Activated naive CD4-positive, alpha-beta T cell treated with Interleukin-2 at 50 U/mL for 16 hours (primary cell): ENCODE measurements at regions not wholly inside any gene's neighbourhood (a gene's known extent, or its start where the extent isn't known, plus 50 kb on each side); places are given as distances from the start of the nearest gene placed in this dataset.
"Not testable (repeated sequence)": the region's sequence is repeated elsewhere in the genome, so short reads cannot be mapped to it uniquely, and the experiment has no call there.

Experiments used
- DNase-seq: peaks from one replicate; pipeline ENCODE4 v3.0.0-alpha.2; 2020

- not testable (repeated sequence) for DNase-seq
Observed at GRCh38 chr15:20232457-20232856, 309.1 kb downstream of the GOLGA6L6 start.

- not testable (repeated sequence) for DNase-seq
Observed at GRCh38 chr15:20230656-20231055, 310.9 kb downstream of the GOLGA6L6 start.

GRCh38 chr15:20228791-20229190, 312.8 kb downstream of the GOLGA6L6 start:
- not testable (repeated sequence) for DNase-seq

- not testable (repeated sequence) for DNase-seq
Observed at GRCh38 chr15:20227119-20227853, 314.3 kb downstream of the GOLGA6L6 start.

GRCh38 chr15:20226531-20226930, 315.1 kb downstream of the GOLGA6L6 start:
- not testable (repeated sequence) for DNase-seq

GRCh38 chr15:20221063-20221462, 320.5 kb downstream of the GOLGA6L6 start:
- DNase-seq = not testable (repeated sequence)

GRCh38 chr15:20219171-20219570, 322.4 kb downstream of the GOLGA6L6 start:
- DNase-seq = not testable (repeated sequence)

GRCh38 chr15:20215700-20216099, 325.9 kb downstream of the GOLGA6L6 start:
- DNase-seq = not testable (repeated sequence)

- DNase-seq = not testable (repeated sequence)
Observed at GRCh38 chr15:20214101-20214500, 327.5 kb downstream of the GOLGA6L6 start.

- DNase-seq = not testable (repeated sequence)
Observed at GRCh38 chr15:20211508-20211907, 330.1 kb downstream of the GOLGA6L6 start.

- not testable (repeated sequence) for DNase-seq
Observed at GRCh38 chr15:20209973-20210372, 331.6 kb downstream of the GOLGA6L6 start.

- not testable (repeated sequence) for DNase-seq
Observed at GRCh38 chr15:20207607-20208006, 334.0 kb downstream of the GOLGA6L6 start.

GRCh38 chr15:20207198-20207597, 334.4 kb downstream of the GOLGA6L6 start:
- DNase-seq = not testable (repeated sequence)

GRCh38 chr15:20204177-20204866, 337.3 kb downstream of the GOLGA6L6 start:
- not testable (repeated sequence) for DNase-seq

- not testable (repeated sequence) for DNase-seq
Observed at GRCh38 chr15:20203649-20204150, 337.9 kb downstream of the GOLGA6L6 start.

- DNase-seq = not testable (repeated sequence)
Observed at GRCh38 chr15:20194591-20195198, 346.9 kb downstream of the GOLGA6L6 start.

GRCh38 chr15:20192982-20193929, 348.3 kb downstream of the GOLGA6L6 start:
- peak; percentile 51 for DNase-seq

- not testable (repeated sequence) for DNase-seq
Observed at GRCh38 chr15:20191508-20192125, 350.0 kb downstream of the GOLGA6L6 start.

- DNase-seq = not testable (repeated sequence)
Observed at GRCh38 chr15:20188611-20189010, 353.0 kb downstream of the GOLGA6L6 start.

GRCh38 chr15:20187370-20188355, 353.9 kb downstream of the GOLGA6L6 start:
- DNase-seq = not testable (repeated sequence)
